Tibial artery (tissue), 4 donors: ENCODE measurements at regions not wholly inside any gene's neighbourhood (a gene's known extent, or its start where the extent isn't known, plus 50 kb on each side); places are given as distances from the start of the nearest gene placed in this dataset.

ENCODE experiments used
- DNase-seq, 2 donors: peaks; one replicate each; pipeline ENCODE4 v3.0.0-alpha.2; 2019
- H3K27ac ChIP-seq, 2 donors: fragments of 200-600 bp; sonication (generic) in 1 of 2; 1 replicate in 1 of 2; 2 replicates in 1 of 2; pipeline ENCODE4 v1.5.1; 2018 to 2019; ENCODE audit warnings: mild to moderate bottlenecking in 1 of 2
- H3K27me3 ChIP-seq, 2 donors: fragments of 200-600 bp; sonication (generic) in 1 of 2; one replicate each; pipeline versions ENCODE4 v1.5.1 to v1.6.0; 2016 to 2019
- H3K36me3 ChIP-seq, 3 donors: fragments of 200-600 bp; sonication (generic) in 2 of 3; one replicate each; pipeline ENCODE4 v1.5.1; 2016 to 2019; ENCODE audit warnings: mild to moderate bottlenecking in 2 of 3
- H3K4me1 ChIP-seq, 4 donors: fragments of 200-600 bp; sonication (generic) in 2 of 4; 1 replicate in 3 of 4; 2 replicates in 1 of 4; pipeline ENCODE4 v1.5.1; 2016 to 2019
- H3K4me3 ChIP-seq, 2 donors: fragments of 200-600 bp; sonication (generic) in 1 of 2; 1 replicate in 1 of 2; 2 replicates in 1 of 2; pipeline ENCODE4 v1.5.1; 2018 to 2019; ENCODE audit warnings: mild to moderate bottlenecking in 2 of 2
- H3K9me3 ChIP-seq, 3 donors: fragments of 200-600 bp; sonication (generic) in 1 of 3; one replicate each; pipeline ENCODE4 v1.5.1; 2016 to 2019
- CTCF ChIP-seq, 2 experiments: fragments of 200-600 bp in 1 of 2; fragments of 450-650 bp in 1 of 2; IDR thresholded peaks; one replicate each; pipeline ENCODE4 v1.5.1; 2017 to 2019; ENCODE audit warnings: antibody characterized with exemption in 2 of 2, mild to moderate bottlenecking in 1 of 2, moderate library complexity in 1 of 2
- intact Hi-C: fragments of 100-400 bp; cut with DNase I; formaldehyde crosslinking; loops from one replicate; pipeline ENCODE4 v1.15.0; 2023; ENCODE audit warnings: low total_unique reads

- DNase-seq, result no peak
- Histone ChIP-seq H3K27ac (no peak overlapping the region), H3K9me3 (no peaks in the 10 kb centered on the region), H3K4me3 (no peak overlapping the region), H3K4me1 (no peaks in the 10 kb centered on the region), H3K27me3 (peaks cover 0 to 45% of the 10 kb centered on the region in 2 donors), H3K36me3 (no peaks in the 10 kb centered on the region)
- no peak for TF ChIP-seq CTCF (IDR thresholded peaks at IDR 0.05)
- intact Hi-C loops, result no loop called here
Measured at GRCh38 chr15:77733579-77734300, 101.0 kb upstream of the LINGO1 start.

- no peaks in the 10 kb centered on the region for H3K4me1 ChIP-seq
- no peak for DNase-seq
- no peak overlapping the region for H3K4me3 ChIP-seq
- H3K9me3 ChIP-seq, result no peaks in the 10 kb centered on the region
- intact Hi-C loops, result no loop called here
- no peak overlapping the region for H3K27ac ChIP-seq
- TF ChIP-seq CTCF (IDR thresholded peaks at IDR 0.05), result no peak
- H3K36me3 ChIP-seq, result no peaks in the 10 kb centered on the region
- peaks cover 0 to 51% of the 10 kb centered on the region in 2 donors for H3K27me3 ChIP-seq
Measured at GRCh38 chr15:77732514-77733335, 100.0 kb upstream of the LINGO1 start.

DNA sequence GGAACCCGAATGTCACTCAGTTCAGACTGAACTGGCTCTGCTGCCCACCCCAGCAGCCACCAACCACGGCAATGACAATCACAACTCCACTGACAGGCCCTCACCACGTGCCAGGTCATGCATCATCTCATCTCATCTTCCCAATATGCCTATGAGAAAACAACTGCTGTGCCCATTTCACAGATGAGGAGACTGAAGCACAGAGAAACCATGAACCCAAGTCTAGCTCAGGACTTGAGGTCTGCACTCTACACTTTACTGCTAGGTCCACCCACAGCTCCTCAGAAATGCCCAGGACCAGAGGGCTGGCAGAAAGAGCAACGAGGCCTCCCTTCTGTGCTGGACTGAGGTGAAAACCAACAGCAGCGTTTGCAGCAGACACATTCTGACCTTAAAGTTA is 99.2 kb upstream of the LINGO1 start:
- no peaks in the 10 kb centered on the region for H3K36me3 ChIP-seq
- no peak overlapping the region for H3K4me3 ChIP-seq
- H3K4me1 ChIP-seq, result no peaks in the 10 kb centered on the region
- no peak overlapping the region for H3K27ac ChIP-seq
- peaks cover 0 to 51% of the 10 kb centered on the region in 2 donors for H3K27me3 ChIP-seq
- no peak for TF ChIP-seq CTCF (IDR thresholded peaks at IDR 0.05)
- intact Hi-C loops, result no loop called here
- DNase-seq, result no peak
- no peaks in the 10 kb centered on the region for H3K9me3 ChIP-seq

GRCh38 chr15:77731067-77731466 is 98.4 kb upstream of the LINGO1 start:
- no peaks in the 10 kb centered on the region for H3K9me3 ChIP-seq
- H3K4me1 ChIP-seq, result no peaks in the 10 kb centered on the region
- intact Hi-C loops, result no loop called here
- TF ChIP-seq CTCF (IDR thresholded peaks at IDR 0.05), result no peak
- no peak overlapping the region for H3K27ac ChIP-seq
- H3K27me3 ChIP-seq, result peaks cover 0 to 46% of the 10 kb centered on the region in 2 donors
- no peak for DNase-seq
- H3K36me3 ChIP-seq, result no peaks in the 10 kb centered on the region
- no peak overlapping the region for H3K4me3 ChIP-seq

GRCh38 chr15:77727635-77728304 is 95.1 kb upstream of the LINGO1 start:
- Histone ChIP-seq H3K4me1 (no peaks in the 10 kb centered on the region), H3K36me3 (no peaks in the 10 kb centered on the region), H3K27me3 (peaks cover 0 to 52% of the 10 kb centered on the region in 2 donors), H3K9me3 (no peaks in the 10 kb centered on the region), H3K27ac (no peak overlapping the region), H3K4me3 (no peak overlapping the region)
- no peak for TF ChIP-seq CTCF (IDR thresholded peaks at IDR 0.05)
- no peak for DNase-seq
- intact Hi-C loops, result no loop called here
